PC-3 (cell line): ENCODE measurements at regions not wholly inside any gene's neighbourhood (a gene's known extent, or its start where the extent isn't known, plus 50 kb on each side); places are given as distances from the start of the nearest gene placed in this dataset.
A peak's percentile ranks its signal among the peaks of the same experiment; 100 is the strongest.
"Not testable (repeated sequence)": the region's sequence is repeated elsewhere in the genome, so short reads cannot be mapped to it uniquely, and the experiment has no call there.

Experiments used
- ATAC-seq: fragments of 200-7000 bp; cut with Tn5 transposase; 2 replicates; pipeline ENCODE4 v1.9.1; 2020; ENCODE audit warnings: mild to moderate bottlenecking, moderate library complexity
- BruUV-seq: library from RNA; stranded (reverse); fragments of 400-500 nt; replicated peaks from 2 replicates; lab custom pipeline; 2021; lab: Mats Ljungman, UMichigan
- CTCF ChIA-PET: fragments of 300-600 bp; sonication (Branson Sonifier 250); formaldehyde crosslinking; loops from one replicate; lab custom pipeline; 2022; ENCODE audit warnings: antibody characterized with exemption; lab: Charles Lee
- POLR2A ChIA-PET: fragments of 300-600 bp; sonication (Branson Sonifier 250); formaldehyde crosslinking; loops from one replicate; lab custom pipeline; 2022; ENCODE audit warnings: antibody characterized with exemption; ENCODE audit not compliant: unreplicated experiment; lab: Charles Lee
- DNase-seq: peaks from one replicate; pipeline ENCODE4 v3.0.0-alpha.2; 2015
- H2AFZ ChIP-seq: fragments of 300-600 bp; sonication (generic); 2 replicates; pipeline ENCODE4 v1.6.0; 2016; ENCODE audit warnings: antibody characterized with exemption, low read length
- H3F3A ChIP-seq: fragments of 300-600 bp; sonication (generic); one replicate; pipeline ENCODE4 v1.6.0; 2017; ENCODE audit warnings: antibody characterized with exemption, low read length, control low read depth, mild to moderate bottlenecking; ENCODE audit not compliant: unreplicated experiment
- H3K27ac ChIP-seq: fragments of 300-600 bp; sonication (generic); 2 replicates; pipeline ENCODE4 v1.5.1; 2016; ENCODE audit warnings: mild to moderate bottlenecking, low read length
- H3K27me3 ChIP-seq: fragments of 300-600 bp; sonication (generic); 2 replicates; pipeline ENCODE4 v1.6.1; 2016; ENCODE audit warnings: low read length, mixed read lengths
- H3K36me3 ChIP-seq: fragments of 300-600 bp; sonication (generic); 2 replicates; pipeline ENCODE4 v1.6.1; 2016; ENCODE audit warnings: low read depth, mixed run types, low read length, mixed read lengths
- H3K4me1 ChIP-seq: fragments of 300-600 bp; sonication (generic); 2 replicates; pipeline ENCODE4 v1.5.1; 2016; ENCODE audit warnings: low read length; ENCODE audit not compliant: insufficient read depth
- H3K4me2 ChIP-seq: fragments of 300-600 bp; sonication (generic); 2 replicates; pipeline ENCODE4 v1.6.0; 2016; ENCODE audit warnings: low read length
- H3K4me3 ChIP-seq: fragments of 300-600 bp; sonication (generic); 2 replicates; pipeline ENCODE4 v1.5.1; 2016; ENCODE audit warnings: mild to moderate bottlenecking, low read length, mixed read lengths
- H3K79me2 ChIP-seq: fragments of 300-600 bp; sonication (generic); 2 replicates; pipeline ENCODE4 v1.6.1; 2017; ENCODE audit warnings: low read length, mixed read lengths
- H3K9ac ChIP-seq: fragments of 300-600 bp; sonication (generic); 2 replicates; pipeline ENCODE4 v1.6.0; 2016; ENCODE audit warnings: mild to moderate bottlenecking, low read length
- H3K9me2 ChIP-seq: fragments of 300-600 bp; sonication (generic); replicated peaks from 2 replicates; pipeline ENCODE4 v1.6.1; 2016; ENCODE audit warnings: mixed run types, low read length, mixed read lengths
- H3K9me3 ChIP-seq: fragments of 300-600 bp; sonication (generic); 2 replicates; pipeline ENCODE4 v1.6.1; 2016; ENCODE audit warnings: low read length, mixed read lengths
- H4K20me1 ChIP-seq: fragments of 300-600 bp; sonication (generic); 2 replicates; pipeline ENCODE4 v1.6.1; 2016; ENCODE audit warnings: low read length, mixed read lengths
- CTCF ChIP-seq: fragments of 300-600 bp; sonication (generic); conservative IDR thresholded peaks from 2 replicates; pipeline ENCODE4 v1.5.1; 2017; ENCODE audit warnings: antibody characterized with exemption, low read depth, mild to moderate bottlenecking, low read length
- EZH2 ChIP-seq: fragments of 300-600 bp; sonication (generic); IDR thresholded peaks from one replicate; pipeline ENCODE4 v1.6.1; 2017; ENCODE audit warnings: antibody characterized with exemption, mild to moderate bottlenecking, low read length; ENCODE audit not compliant: unreplicated experiment
- EZH2phosphoT487 ChIP-seq: fragments of 300-600 bp; sonication (generic); IDR thresholded peaks from 2 replicates; pipeline ENCODE4 v1.6.1; 2018; ENCODE audit warnings: mild to moderate bottlenecking, antibody characterized with exemption, low read length, borderline replicate concordance
- intact Hi-C: fragments of 100-400 bp; cut with micrococcal nuclease; formaldehyde crosslinking; loops from 2 replicates; pipeline ENCODE4 v1.9.0; 2023

GRCh38 chr6:137282254-137282653 lies 63.1 kb upstream of the IFNGR1 start:
- Histone ChIP-seq H4K20me1 (no peaks in the 10 kb centered on the region), H3K79me2 (no peaks in the 10 kb centered on the region), H3K4me2 (no peak overlapping the region), H3K9ac (no peak overlapping the region), H3F3A (no peaks in the 10 kb centered on the region), H3K27ac (no peak overlapping the region), H3K36me3 (no peaks in the 10 kb centered on the region), H3K9me3 (no peaks in the 10 kb centered on the region), H3K9me2 (no peaks in the 10 kb centered on the region), H3K4me1 (peaks cover 32% of the 10 kb centered on the region), H3K27me3 (no peaks in the 10 kb centered on the region), H3K4me3 (no peak overlapping the region), H2AFZ (no peak overlapping the region)
- CTCF ChIA-PET, result no interaction called here
- no peak for ATAC-seq
- intact Hi-C loops, result no loop called here
- TF ChIP-seq EZH2 (no peak), EZH2phosphoT487 (no peak), CTCF (no peak)
- POLR2A ChIA-PET, result no interaction called here
- BruUV-seq, result no TSS peak
- DNase-seq, result no peak

DNA sequence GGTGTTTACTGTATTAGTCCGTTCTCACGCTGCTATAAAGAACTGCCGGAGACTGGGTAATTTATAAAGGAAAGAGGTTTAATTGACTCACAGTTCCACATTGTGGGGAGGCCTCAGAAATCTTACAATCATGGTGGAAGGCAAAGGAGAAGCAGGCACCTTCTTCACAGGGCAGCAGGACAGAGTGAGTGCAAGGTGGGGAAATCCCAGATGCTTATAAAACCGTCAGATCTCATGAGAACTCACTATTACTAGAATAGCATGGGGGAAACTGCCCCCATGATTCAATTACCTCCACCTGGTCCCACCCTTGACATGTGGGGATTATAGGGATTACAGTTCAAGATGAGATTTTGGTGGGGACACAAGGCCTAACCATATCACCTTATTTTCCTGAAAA lies 60.1 kb upstream of the IFNGR1 start:
- BruUV-seq, H3K9me2 ChIP-seq, H3F3A ChIP-seq, H3K9ac ChIP-seq, POLR2A ChIA-PET, H3K4me2 ChIP-seq, H4K20me1 ChIP-seq, H3K79me2 ChIP-seq, H3K9me3 ChIP-seq, H3K27me3 ChIP-seq, H3K36me3 ChIP-seq, intact Hi-C loops, DNase-seq, H2AFZ ChIP-seq, ATAC-seq, H3K4me3 ChIP-seq, CTCF ChIA-PET, H3K27ac ChIP-seq: not testable (repeated sequence)
- H3K4me1 ChIP-seq, result peaks cover 26% of the 10 kb centered on the region

GRCh38 chr6:137277971-137278637 lies 58.9 kb upstream of the IFNGR1 start:
- Histone ChIP-seq H3K4me2 (peak overlapping the region; percentile 72), H3K79me2 (no peaks in the 10 kb centered on the region), H3K27me3 (no peaks in the 10 kb centered on the region), H3K9me2 (no peaks in the 10 kb centered on the region), H3K4me1 (peaks cover 17% of the 10 kb centered on the region), H3F3A (no peaks in the 10 kb centered on the region), H2AFZ (peak overlapping the region; percentile 28; the same call in 1 of the 2 replicates), H3K27ac (peak overlapping the region; percentile 43), H4K20me1 (no peaks in the 10 kb centered on the region), H3K9ac (no peak overlapping the region), H3K9me3 (no peaks in the 10 kb centered on the region), H3K4me3 (peak overlapping the region; percentile 25; the same call in 1 of the 2 replicates), H3K36me3 (no peaks in the 10 kb centered on the region)
- CTCF ChIA-PET, result interaction anchor here (0.6 to 1.1 kb wide), 2 partner anchors 36 to 136 kb away, joined by 3 to 8 read pairs; no protein-coding TSS in a partner anchor
- DNase-seq (peak; percentile 85), ATAC-seq (peak; percentile 92)
- POLR2A ChIA-PET, result no interaction called here
- intact Hi-C loops, result no loop called here
- no peak for TF ChIP-seq EZH2phosphoT487
- TF ChIP-seq EZH2, result no peak
- no peak for TF ChIP-seq CTCF
- no TSS peak for BruUV-seq
